ENCODE measurements at regions not wholly inside any gene's neighbourhood (a gene's known extent, or its start where the extent isn't known, plus 50 kb on each side); places are given as distances from the start of the nearest gene placed in this dataset.

- Mint-ChIP-seq H3K27ac (no peak overlapping the region), H3K27me3 (ENCODE audit: low read depth) (peaks cover 4% of the 10 kb centered on the region), H3K9me3 (no peaks in the 10 kb centered on the region), H3K4me1 (no peaks in the 10 kb centered on the region), H3K36me3 (ENCODE audit: low read depth) (no peaks in the 10 kb centered on the region), H3K4me3 (no peak overlapping the region)
- no peak for TF ChIP-seq CTCF (IDR thresholded peaks at IDR 0.05; ENCODE audit: unreplicated experiment in 3 of 3)
These were observed 230.4 kb upstream of the CCDC179 start for GRCh38 chr11:23090659-23091058.

GRCh38 chr11:23095650-23096189 lies 235.4 kb upstream of the CCDC179 start:
- no peaks in the 10 kb centered on the region for H3K9me3 Mint-ChIP-seq
- H3K36me3 Mint-ChIP-seq (ENCODE audit: low read depth), result no peaks in the 10 kb centered on the region
- H3K27ac Mint-ChIP-seq, result no peak overlapping the region
- H3K4me3 Mint-ChIP-seq, result no peak overlapping the region
- no peak for TF ChIP-seq CTCF (IDR thresholded peaks at IDR 0.05; ENCODE audit: unreplicated experiment in 3 of 3)
- no peaks in the 10 kb centered on the region for H3K4me1 Mint-ChIP-seq
- H3K27me3 Mint-ChIP-seq (ENCODE audit: low read depth), result no peaks in the 10 kb centered on the region

- TF ChIP-seq CTCF (IDR thresholded peaks at IDR 0.05; ENCODE audit: unreplicated experiment in 3 of 3), result no peak
- H3K27me3 Mint-ChIP-seq (ENCODE audit: low read depth), result no peaks in the 10 kb centered on the region
These were observed 237.6 kb upstream of the CCDC179 start for GRCh38 chr11:23097891-23098290.

GRCh38 chr11:23099256-23099655 lies 239.0 kb upstream of the CCDC179 start:
- Mint-ChIP-seq H3K27ac (no peak overlapping the region), H3K36me3 (ENCODE audit: low read depth) (no peaks in the 10 kb centered on the region), H3K9me3 (peaks cover 5% of the 10 kb centered on the region), H3K4me1 (no peaks in the 10 kb centered on the region), H3K27me3 (ENCODE audit: low read depth) (no peaks in the 10 kb centered on the region), H3K4me3 (no peak overlapping the region)
- no peak for TF ChIP-seq CTCF (IDR thresholded peaks at IDR 0.05; ENCODE audit: unreplicated experiment in 3 of 3)

More at GRCh38 chr11:23097891-23098290, 237.6 kb upstream of the CCDC179 start:
- Mint-ChIP-seq H3K4me3 (no peak overlapping the region), H3K4me1 (no peaks in the 10 kb centered on the region), H3K27ac (peak overlapping the region in 2 of 3 experiments; percentile 2 to 15), H3K36me3 (ENCODE audit: low read depth) (no peaks in the 10 kb centered on the region), H3K9me3 (no peaks in the 10 kb centered on the region)

- no peak overlapping the region for H3K27ac Mint-ChIP-seq
- no peak overlapping the region for H3K4me3 Mint-ChIP-seq
- H3K9me3 Mint-ChIP-seq, result peaks cover 5% of the 10 kb centered on the region
- no peaks in the 10 kb centered on the region for H3K36me3 Mint-ChIP-seq (ENCODE audit: low read depth)
- TF ChIP-seq CTCF (IDR thresholded peaks at IDR 0.05; ENCODE audit: unreplicated experiment in 3 of 3), result no peak
- H3K27me3 Mint-ChIP-seq (ENCODE audit: low read depth), result no peaks in the 10 kb centered on the region
- H3K4me1 Mint-ChIP-seq, result no peaks in the 10 kb centered on the region
These were observed 240.5 kb upstream of the CCDC179 start for GRCh38 chr11:23100726-23101125.

GRCh38 chr11:23103416-23103815 lies 243.1 kb upstream of the CCDC179 start:
- Mint-ChIP-seq H3K27ac (no peak overlapping the region), H3K36me3 (ENCODE audit: low read depth) (no peaks in the 10 kb centered on the region), H3K27me3 (ENCODE audit: low read depth) (no peaks in the 10 kb centered on the region), H3K9me3 (peaks cover 5% of the 10 kb centered on the region), H3K4me3 (no peak overlapping the region), H3K4me1 (no peaks in the 10 kb centered on the region)
- TF ChIP-seq CTCF (IDR thresholded peaks at IDR 0.05; ENCODE audit: unreplicated experiment in 3 of 3), result no peak
